ENCODE measurements at regions not wholly inside any gene's neighbourhood (a gene's known extent, or its start where the extent isn't known, plus 50 kb on each side); places are given as distances from the start of the nearest gene placed in this dataset.
"Not testable (repeated sequence)": the region's sequence is repeated elsewhere in the genome, so short reads cannot be mapped to it uniquely, and the experiment has no call there.

GRCh38 chr15:38073178-38073946 is 138.9 kb downstream of the TMCO5A start:
- no peak for DNase-seq (ENCODE audit: low read depth)

GRCh38 chr15:38074029-38074428 is 139.6 kb downstream of the TMCO5A start:
- DNase-seq (ENCODE audit: low read depth) = no peak

GRCh38 chr15:38075466-38075865 is 141.0 kb downstream of the TMCO5A start:
- no peak for DNase-seq (ENCODE audit: low read depth)

- DNase-seq (ENCODE audit: low read depth) = no peak
These were observed 142.3 kb downstream of the TMCO5A start for GRCh38 chr15:38076786-38077185.

GRCh38 chr15:38079236-38079635 is 144.8 kb downstream of the TMCO5A start:
- no peak for DNase-seq (ENCODE audit: low read depth)

- DNase-seq (ENCODE audit: low read depth) = no peak
These were observed 146.3 kb downstream of the TMCO5A start for GRCh38 chr15:38080651-38081275.

- no peak for DNase-seq (ENCODE audit: low read depth)
These were observed 149.8 kb downstream of the TMCO5A start for GRCh38 chr15:38084289-38084688.

- DNase-seq (ENCODE audit: low read depth) = no peak
These were observed 150.7 kb downstream of the TMCO5A start for GRCh38 chr15:38085114-38085513.

- DNase-seq (ENCODE audit: low read depth) = peak; percentile 24
These were observed 151.6 kb downstream of the TMCO5A start for GRCh38 chr15:38085931-38086568.

GRCh38 chr15:38086611-38087010 is 152.2 kb downstream of the TMCO5A start:
- DNase-seq (ENCODE audit: low read depth) = no peak

- no peak for DNase-seq (ENCODE audit: low read depth)
These were observed 154.5 kb downstream of the TMCO5A start for GRCh38 chr15:38088971-38089370.

GRCh38 chr15:38090223-38090622 is 155.8 kb downstream of the TMCO5A start:
- no peak for DNase-seq (ENCODE audit: low read depth)

- DNase-seq (ENCODE audit: low read depth) = no peak
These were observed 156.2 kb downstream of the TMCO5A start for GRCh38 chr15:38090678-38091077.

- DNase-seq (ENCODE audit: low read depth) = no peak
These were observed 156.7 kb downstream of the TMCO5A start for GRCh38 chr15:38091078-38091645.

GRCh38 chr15:38093931-38094330 is 158.7 kb upstream of the SPRED1 start:
- no peak for DNase-seq (ENCODE audit: low read depth)

- no peak for DNase-seq (ENCODE audit: low read depth)
These were observed 149.7 kb upstream of the SPRED1 start for GRCh38 chr15:38102972-38103371.

- DNase-seq (ENCODE audit: low read depth) = no peak
These were observed 149.1 kb upstream of the SPRED1 start for GRCh38 chr15:38103564-38103963.

- DNase-seq (ENCODE audit: low read depth) = no peak
These were observed 141.6 kb upstream of the SPRED1 start for GRCh38 chr15:38111070-38111469.

- no peak for DNase-seq (ENCODE audit: low read depth)
These were observed 140.2 kb upstream of the SPRED1 start for GRCh38 chr15:38112406-38112805.

- DNase-seq (ENCODE audit: low read depth) = no peak
These were observed 137.5 kb upstream of the SPRED1 start for GRCh38 chr15:38115121-38115520.

- DNase-seq (ENCODE audit: low read depth) = no peak
These were observed 134.9 kb upstream of the SPRED1 start for GRCh38 chr15:38117781-38118180.

GRCh38 chr15:38119865-38120264 is 132.8 kb upstream of the SPRED1 start:
- not testable (repeated sequence) for DNase-seq (ENCODE audit: low read depth)

- DNase-seq (ENCODE audit: low read depth) = no peak
These were observed 125.3 kb upstream of the SPRED1 start for GRCh38 chr15:38127306-38127771.
